ENCODE measurements at regions not wholly inside any gene's neighbourhood (a gene's known extent, or its start where the extent isn't known, plus 50 kb on each side); places are given as distances from the start of the nearest gene placed in this dataset.

DNA sequence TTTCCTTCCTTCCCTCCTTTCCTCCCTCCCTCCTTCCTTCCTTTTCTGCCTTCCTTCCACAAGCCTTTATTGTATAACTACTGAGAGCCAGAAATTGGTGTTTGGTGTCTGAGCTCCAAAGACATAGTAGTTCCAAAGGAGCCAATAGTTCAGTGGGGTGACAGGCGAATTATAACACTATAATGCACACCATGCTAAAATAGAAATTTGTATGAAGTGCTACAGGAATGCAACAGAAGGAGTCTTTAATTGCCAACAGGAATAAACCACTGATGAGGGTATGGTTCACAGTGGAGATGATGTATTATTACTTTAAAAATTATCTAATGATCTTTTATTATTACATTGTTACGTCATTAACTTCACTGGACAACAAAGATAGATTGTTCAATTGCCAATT lies 158.8 kb upstream of the SP8 start:
- DNase-seq (ENCODE audit: low read depth): no peak

DNA sequence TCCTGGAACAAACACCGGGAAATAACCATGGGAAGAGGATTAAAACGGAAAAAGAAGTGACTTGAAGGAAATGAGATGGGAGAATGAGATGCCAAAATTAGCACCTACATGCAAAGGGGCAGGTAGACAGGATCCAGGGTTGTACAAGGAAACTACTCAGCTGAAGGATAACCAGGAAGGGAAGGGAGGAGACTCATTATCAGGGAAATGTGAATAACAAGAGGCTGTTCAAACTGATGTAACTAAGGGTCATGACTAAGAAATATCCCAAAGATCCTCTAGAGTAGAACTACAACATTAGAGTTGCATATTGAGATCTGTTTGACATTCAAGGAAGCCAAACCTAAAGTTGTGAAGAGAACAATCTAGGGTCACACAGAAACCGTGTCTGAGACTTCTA lies 166.2 kb upstream of the SP8 start:
- no peak for DNase-seq (ENCODE audit: low read depth)

DNA sequence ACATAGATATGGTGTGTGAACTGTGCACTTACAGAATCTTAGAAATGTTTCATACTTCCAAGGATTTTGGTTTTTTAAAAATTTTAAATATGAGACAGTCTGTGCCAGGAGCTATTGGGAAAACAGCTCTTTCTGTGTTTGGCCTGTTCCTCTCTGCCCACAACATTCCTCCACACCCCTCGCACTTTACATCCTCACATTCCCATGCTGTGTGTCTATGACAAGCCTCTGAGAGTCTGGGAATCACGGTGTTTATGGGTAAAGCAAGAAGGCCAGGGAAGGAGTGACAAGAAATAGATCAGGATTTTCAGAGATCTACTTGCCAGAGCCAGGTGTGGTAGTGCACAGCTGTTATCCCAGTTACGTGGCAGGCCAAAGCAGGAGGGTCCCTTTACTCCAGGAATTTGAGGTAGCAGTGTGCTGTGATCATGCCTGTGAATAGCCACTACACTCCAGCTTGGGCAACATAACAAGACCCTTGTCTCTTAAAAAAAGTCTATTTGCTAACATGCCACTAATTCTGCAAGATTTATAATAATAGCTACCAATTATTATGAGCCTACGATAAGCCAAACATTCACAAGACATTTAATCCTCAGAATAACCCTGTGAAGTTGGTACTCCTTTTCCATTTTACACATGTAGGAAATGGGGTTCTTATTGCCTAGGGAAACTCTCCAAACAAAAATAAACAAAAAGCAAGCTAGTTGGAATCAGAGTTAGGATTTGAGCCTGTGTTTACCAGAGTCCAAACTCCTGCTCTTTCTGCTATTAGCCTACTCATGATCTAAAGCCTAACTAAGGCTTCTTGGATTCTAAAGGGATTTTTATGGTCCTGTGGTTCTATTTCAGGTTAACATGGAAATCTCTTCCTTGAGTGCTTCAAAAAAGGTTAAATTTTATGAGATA lies 168.3 kb upstream of the SP8 start:
- no peak for DNase-seq (ENCODE audit: low read depth)

DNA sequence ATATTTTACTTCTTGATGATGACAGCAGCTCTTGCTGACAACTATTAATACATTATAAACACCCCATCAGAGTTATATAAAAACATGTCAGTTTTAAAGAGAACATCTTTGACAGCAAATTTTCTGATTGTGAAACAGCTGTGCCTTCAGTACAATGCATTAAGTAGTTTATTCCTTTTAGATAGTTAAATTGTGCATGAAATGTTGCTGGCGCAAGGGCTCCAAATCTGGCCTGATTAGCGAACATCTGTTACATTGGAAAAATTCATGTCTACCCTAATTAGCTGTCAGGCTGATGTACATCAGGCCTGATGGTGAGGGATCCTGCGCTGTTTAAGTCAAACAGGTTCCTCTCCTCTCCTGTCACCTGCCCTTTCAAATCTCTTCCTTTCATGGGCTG lies 171.9 kb upstream of the SP8 start:
- no peak for DNase-seq (ENCODE audit: low read depth)

DNA sequence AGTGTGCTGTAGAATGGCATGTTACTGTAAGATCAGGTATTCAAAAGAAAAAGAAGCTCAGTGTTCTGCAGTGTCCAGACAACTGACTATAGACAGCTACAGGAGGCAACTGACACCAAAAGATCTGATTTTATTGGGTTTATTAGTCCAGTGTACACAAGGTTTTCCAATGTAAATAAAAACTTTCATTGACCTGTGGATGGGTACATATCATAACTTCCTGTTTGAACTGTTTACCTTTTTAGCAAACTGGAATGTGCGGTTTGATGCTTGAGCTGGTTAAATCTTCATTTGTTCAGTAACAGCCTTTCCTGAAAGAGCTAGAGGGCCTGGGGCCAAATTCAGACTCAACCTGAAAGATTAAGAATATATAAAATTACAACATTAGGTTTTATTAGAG lies 172.6 kb upstream of the SP8 start:
- no peak for DNase-seq (ENCODE audit: low read depth)

DNA sequence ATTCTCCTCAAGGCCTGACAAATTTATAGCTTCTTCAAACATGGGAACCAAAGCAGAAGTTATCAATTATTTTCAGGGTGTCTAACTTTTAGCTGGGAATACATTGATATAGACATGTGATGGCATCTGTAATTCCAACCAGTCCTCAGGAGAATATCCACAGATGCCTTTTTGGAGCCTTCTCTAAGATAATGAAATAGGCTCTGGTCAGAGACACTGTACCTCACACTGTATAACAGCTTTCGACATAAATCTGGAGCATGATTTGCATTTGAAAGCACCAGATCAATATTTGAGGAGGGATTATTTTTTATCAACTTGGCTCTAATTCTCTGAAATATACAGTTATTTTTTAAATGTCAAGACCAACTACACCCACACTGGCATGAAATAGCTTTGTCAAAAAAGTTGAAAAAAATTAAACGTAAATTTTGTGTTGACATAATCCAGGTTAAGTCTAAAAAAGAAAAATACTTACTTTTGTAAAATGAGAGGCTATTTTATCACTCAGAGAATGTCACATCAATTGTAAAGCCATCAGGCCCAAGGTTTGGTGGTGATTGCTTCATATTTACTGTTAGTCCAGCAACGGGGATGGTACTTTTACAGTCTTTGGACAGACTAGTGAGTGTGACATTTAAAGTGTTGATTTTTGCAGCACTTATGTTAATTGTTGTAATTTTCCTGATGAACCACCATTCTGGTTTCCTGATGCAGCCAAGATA lies 177.0 kb upstream of the SP8 start:
- DNase-seq (ENCODE audit: low read depth): no peak

DNA sequence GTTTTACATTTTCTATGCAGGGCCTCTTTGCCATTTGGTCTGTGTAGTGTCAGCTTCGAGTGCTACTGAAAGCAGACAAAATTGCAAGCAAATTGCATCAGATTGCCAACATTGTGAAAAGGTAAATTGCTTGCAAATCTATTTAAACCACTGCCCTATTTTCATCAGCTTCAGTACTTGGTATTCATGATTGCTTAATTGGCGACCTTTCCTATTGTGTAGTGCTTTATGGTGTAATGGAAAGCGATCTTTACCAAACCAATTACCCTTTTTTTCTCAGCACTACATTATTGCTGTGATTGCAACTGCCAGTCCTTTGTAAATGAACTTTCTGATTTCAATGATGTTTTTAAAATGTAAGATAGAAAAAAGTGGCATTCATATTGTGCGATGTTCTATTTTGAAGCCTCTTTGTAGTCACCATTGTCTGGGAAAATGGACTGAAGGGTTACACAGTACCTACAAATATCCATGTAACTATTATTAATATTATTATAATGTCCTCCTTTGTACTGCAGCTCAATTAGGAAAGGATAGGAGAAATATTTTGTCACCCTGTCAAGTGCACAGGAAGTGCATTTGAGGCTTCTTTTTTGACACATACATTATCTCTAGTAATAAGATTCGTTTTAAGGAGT lies 177.7 kb upstream of the SP8 start:
- DNase-seq (ENCODE audit: low read depth): no peak

DNA sequence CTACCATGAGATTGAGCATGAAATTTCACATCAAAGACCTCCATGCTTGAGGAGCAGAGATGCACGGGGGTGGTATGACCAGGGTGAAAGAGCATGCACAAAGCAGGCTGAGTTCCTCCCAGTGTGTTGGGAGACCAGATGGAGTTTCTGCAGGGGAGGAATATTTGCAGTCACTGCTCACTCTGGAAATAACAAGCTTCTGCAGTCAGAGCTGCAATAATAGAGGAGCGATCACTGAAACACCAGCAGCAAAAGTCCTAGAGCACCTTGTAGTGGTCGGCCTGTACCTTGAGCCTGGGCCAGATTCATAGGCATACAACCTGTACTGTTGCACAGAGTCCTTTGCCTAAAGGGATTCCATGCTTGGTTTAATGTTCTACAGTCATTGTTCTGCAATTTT lies 184.5 kb upstream of the SP8 start:
- DNase-seq (ENCODE audit: low read depth): no peak

DNA sequence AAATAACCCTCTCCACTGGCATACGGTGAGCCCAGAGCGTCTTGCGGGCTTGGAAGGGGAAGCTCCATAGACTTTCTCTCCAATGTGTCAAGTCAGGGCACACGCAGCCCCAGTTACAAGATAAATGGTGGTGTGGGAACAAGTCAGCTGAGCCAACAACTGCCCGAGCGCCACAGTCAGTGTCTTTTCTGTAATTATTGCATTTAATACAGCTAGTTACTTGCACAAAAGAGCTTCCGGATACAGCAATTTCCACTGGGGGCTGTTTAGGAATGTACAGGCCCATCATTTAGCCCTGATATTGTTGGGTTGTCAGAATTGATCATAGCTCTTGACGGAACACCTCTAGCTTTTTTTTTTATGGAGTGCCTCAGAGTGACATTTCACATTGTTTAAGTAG lies 193.5 kb upstream of the SP8 start:
- DNase-seq (ENCODE audit: low read depth): no peak

DNA sequence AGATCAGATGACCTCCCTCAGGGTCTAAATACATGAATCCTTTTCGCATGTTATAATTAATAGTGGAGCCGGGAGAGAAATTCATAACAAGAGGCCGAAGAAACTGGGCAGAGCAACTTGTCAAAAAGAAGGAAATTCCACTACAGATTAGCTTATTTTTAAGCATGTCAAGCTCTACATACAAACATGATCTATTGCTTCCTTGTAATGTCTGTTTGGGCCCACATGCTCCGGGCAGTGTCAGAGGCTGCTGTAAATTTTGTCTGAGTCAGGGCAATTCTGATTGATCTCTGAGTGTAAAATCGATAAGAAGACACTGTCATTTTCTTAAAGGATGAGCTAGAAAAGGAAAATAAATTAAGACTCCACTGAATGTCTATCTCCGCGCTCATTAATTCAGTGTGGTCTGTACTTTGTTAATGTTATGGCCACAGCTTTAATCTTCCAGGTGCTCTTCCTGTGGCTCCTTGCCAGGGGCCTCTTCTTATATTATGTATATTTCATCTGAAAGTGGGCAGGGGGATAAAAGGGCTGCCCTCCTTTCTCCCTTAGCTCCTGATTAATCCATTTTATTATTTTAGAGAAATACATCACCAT lies 194.1 kb upstream of the SP8 start:
- no peak for DNase-seq (ENCODE audit: low read depth)

DNA sequence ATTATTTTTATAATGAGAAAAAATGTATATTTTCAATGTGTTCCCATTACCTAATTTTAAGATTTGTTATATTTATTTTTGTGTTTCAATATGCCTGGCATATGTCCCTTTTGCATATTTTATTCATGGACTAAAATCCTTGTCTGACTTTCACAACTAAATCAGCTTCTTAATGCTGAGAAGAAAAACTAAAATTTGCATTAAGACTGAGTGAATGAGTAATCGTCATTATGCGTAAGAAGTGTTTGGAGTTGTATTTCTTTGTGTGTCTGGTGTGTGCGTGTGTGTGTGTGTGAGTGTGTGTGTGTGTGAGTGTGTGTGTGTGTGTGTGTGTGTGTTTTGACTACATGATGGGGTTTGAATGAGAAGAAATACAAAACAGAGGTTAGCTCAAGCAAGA lies 201.7 kb upstream of the SP8 start:
- DNase-seq (ENCODE audit: low read depth): no peak

DNA sequence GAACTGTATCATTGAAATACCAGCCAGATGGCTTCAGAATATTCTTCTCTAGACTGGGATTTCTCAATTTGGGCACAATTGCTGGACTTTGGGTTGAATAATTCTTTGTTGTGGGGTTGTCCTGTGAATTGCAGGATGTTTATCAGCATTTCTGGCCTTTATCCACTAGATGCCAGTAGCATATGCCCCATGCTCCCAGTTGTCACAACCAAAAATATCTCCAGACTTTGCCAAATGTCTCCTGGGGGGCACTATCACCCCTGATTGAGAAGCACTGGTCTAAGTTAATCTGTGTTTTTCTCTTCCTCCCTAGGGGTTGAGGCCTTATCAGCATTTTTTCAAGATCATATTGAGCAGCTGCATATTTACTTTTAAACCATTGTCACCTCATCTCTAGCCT lies 204.9 kb upstream of the SP8 start:
- no peak for DNase-seq (ENCODE audit: low read depth)

DNA sequence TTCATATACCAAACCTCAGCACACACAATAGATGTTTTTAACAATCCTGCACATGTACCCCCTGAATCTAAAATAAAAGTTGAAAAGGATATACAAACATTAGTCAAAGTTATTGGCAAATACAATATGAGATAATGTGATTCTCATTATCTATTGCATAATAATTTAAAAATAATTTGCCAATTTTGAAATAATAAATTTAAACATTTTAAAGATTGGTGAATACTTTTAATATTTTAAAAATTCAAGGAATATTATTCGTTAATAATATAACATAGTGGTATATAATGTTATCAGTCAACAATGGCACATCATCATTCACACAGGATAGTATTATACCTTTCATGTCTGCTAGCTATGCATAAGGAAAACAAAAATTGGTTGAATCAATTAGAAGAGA lies 207.0 kb upstream of the SP8 start:
- DNase-seq (ENCODE audit: low read depth): no peak

DNA sequence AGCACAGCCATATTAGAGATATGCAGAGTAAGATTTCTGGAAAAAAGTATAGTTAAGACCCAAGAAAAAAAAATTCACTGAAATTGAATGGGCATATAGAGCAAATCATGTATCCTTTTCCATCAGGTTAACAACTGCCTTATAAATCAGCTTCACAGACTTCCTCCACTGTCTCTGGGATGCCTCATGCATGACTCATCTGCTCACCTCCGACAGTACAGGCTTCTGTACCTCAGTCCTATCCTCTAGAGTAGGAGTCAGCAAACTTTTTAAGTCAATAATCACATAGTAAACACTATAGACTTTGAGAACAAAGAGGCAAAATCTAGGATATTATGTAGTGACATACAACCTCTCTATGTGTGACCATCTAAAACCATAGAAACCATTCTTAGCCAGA lies 211.6 kb upstream of the SP8 start:
- no peak for DNase-seq (ENCODE audit: low read depth)

DNA sequence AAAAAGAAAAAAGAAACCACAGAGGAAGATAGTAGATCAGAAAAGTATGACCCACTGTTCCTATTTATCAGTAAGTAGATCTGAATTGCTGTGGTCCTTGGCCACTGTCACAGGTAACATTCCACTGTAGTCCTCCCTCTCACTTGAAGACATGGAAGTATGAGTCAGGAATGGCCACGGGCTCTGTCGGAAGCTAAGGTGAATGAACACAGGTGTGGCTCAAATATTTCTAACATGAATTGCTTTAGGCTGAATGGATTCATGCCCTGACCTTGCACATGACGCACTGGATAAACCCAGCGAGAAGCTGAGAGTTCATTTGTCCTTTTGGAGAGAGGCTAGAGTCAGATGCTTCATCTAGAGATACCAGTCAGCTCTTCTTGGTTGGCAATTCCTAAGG lies 224.5 kb upstream of the SP8 start:
- no peak for DNase-seq (ENCODE audit: low read depth)

DNA sequence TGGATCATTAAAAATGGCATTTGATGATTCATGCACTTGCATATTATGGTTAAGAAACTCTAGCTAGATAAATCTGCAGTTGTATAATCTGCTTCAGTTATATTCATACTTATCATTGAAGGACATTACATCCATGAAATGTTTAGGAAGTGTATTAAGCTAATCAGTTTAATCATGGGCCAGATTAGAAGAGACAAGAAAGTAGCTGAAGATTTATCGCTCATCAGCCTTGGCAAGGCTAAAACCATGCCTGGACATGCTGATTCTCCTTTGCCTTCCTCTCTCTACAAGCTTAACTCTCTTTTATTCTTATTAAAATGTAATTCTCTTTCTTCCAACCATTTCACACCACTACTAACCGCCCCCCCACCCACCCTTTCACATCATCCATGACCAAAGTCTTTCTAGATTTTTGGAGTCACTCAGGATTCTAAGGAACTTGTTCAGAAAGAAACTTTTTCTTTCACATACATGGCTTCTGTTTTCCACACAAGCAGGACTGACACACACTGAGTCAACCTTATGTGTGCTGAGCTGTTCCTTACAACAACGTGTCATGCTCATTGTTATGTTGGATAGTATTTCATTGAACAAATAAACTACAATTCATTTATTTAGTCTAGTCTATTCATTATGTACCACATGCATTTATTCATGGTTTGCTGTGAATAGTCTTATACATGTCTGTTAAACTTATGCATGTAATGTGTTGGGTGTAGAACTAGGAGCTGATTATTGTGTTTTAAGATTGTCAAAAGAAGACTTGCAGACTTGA lies 227.3 kb upstream of the SP8 start:
- no peak for DNase-seq (ENCODE audit: low read depth)

DNA sequence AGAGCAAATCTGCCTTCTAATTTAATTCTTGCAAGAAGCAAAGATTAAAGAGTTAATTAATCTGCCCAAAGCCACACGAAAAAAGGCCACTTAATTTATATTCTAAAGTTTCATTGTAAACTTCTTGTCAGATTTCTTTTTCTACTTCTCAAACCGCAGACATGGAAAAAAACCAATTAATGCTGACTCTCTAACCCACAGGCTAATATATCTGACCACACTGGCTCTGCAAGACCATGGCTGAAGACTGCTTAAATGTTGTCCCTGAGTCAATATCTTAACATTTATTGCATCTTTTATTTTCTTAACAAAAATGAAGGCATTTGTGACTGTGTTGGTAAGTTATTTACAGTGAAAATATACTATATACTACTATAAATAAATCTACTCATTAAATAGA lies 234.0 kb upstream of the SP8 start:
- DNase-seq (ENCODE audit: low read depth): no peak

DNA sequence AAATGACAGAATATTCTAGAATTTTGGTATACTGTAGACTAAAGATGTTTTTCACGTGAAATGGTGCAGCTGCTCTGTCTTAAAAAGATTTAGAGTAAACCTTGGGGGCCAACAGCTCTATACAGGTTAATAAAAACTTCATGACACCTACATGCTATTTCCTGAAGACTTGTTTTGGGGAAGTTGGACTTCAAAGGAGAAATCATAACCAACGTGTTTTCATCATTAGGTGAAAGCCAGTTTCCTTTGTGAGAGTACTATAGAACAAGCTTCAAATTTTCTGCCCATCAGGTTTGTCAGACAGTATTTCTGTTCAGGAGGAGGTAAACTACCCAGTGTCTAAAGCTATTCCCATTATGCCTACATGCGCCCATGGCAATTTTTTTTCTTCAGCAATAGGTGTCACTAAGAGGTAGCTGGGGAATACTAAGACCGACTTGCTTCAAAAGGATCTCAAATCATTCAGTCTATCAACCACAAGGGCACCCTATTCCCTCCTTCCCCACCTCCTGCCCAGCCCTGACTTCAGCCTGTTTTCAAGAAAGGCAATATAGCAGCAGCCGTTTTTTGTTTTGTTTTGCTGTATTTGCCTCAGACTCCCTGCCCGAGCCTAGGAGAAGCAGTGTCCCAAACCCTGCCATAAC lies 237.3 kb upstream of the SP8 start:
- no peak for DNase-seq (ENCODE audit: low read depth)

DNA sequence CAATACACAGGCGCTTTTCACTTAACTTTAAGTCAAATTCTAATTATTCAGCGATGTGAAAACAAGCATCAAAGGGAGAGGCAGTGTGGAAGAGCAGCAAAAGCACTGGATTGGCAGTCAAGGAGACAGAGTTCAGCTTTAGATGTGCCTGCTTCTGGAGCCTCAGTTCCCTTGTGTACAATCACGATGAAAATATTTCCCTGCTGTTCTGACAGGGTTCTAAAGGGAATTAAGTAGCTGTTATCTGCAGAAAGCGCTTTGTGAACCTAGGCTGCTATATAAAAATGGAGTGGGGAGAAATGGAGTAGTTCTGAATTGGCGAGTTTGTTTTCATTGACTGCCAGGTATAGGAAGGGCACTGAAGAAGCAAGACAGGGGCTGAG lies 237.8 kb upstream of the SP8 start:
- DNase-seq (ENCODE audit: low read depth): no peak

DNA sequence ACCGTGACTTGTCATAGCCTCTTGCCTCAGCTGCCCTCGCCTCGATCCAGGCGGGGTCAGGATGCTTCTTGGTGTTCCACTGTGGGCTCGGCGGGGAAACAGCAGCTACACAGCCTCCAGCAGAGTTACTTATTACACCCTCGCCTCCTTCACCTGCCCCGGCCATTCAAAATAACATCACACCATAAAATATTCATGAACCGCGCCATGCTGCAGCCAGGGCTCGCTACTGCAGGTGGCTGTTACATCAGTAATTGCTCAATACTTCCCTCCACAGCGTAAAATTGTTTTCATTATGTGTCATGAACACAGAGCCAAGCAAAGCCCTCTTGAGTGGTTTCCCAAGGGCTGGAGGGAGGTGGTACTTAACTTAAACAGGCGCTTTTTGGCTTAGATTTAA lies 241.5 kb upstream of the SP8 start:
- no peak for DNase-seq (ENCODE audit: low read depth)

DNA sequence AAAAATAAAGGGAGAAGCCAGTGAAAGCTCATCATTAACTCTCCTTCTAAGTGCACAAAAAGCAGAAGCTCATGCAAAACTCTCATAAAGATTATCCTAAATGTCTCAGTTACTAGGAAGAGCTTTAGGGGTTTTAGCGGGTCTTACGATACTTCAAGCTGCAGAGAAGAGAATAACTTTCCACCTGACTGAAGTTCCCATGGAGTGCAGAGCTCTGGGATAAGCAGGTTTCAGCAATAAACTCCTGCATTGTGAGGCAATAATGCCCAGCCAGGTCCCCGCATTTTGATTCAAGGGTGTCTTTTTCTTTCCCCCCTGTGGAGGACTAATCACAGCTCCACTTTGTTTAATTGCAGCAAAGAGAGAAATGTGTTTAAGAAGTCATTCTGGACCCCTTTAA lies 241.9 kb upstream of the SP8 start:
- no peak for DNase-seq (ENCODE audit: low read depth)

DNA sequence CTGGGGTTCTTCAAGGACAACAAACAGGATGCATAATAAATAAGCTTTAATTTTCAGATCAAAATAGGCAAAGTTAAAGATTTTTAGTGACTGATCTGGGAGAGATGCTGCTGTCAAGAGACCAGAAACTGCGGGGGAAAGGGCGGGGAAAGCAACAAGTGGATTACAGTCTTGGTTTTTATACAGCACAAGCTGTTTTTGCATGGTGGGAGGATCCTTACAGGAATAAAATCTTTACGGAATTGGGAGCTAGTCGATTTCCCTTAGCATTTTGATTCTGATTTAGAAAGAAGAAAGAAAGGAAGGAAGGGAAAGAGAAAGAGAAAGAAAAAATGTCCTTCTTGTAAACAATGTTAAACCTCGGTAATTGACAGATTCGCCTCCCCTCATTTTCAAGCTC lies 242.3 kb upstream of the SP8 start:
- no peak for DNase-seq (ENCODE audit: low read depth)

Data from activated T-cell treated with anti-CD3 and anti-CD28 coated beads for 1 hour (primary cell).